Kidney (tissue), 13 donors: ENCODE measurements at regions not wholly inside any gene's neighbourhood (a gene's known extent, or its start where the extent isn't known, plus 50 kb on each side); places are given as distances from the start of the nearest gene placed in this dataset.

Source experiments
- DNase-seq, 5 donors: peaks; one replicate each; pipeline ENCODE4 v3.0.0-alpha.2; 2013 to 2020
- FAIRE-seq: peaks from 2 replicates; lab custom pipeline; 2012; peaks lifted over from hg19 to GRCh38; lab: Jason Lieb, UNC
- H3K27ac ChIP-seq, 2 donors: one replicate each; pipeline ENCODE4 v1.7.0; 2013; ENCODE audit warnings: low read depth in 2 of 2, low read length in 2 of 2, inconsistent platforms in 1 of 2
- H3K27me3 ChIP-seq: one replicate; pipeline ENCODE4 v1.7.1; 2013; ENCODE audit warnings: low read length, inconsistent platforms; ENCODE audit not compliant: control insufficient read depth, insufficient read depth
- H3K36me3 ChIP-seq, 3 donors: one replicate each; pipeline versions ENCODE4 v1.7.0 to v1.7.1; 2013; ENCODE audit warnings: low read length in 3 of 3, control low read depth in 1 of 3, inconsistent platforms in 1 of 3; ENCODE audit not compliant: insufficient read depth in 3 of 3, control insufficient read depth in 2 of 3
- H3K4me1 ChIP-seq, 3 donors: one replicate each; pipeline versions ENCODE4 v1.7.0 to v1.7.1; 2013; ENCODE audit warnings: low read length in 3 of 3, inconsistent platforms in 1 of 3, low read depth in 1 of 3; ENCODE audit not compliant: control insufficient read depth in 2 of 3, insufficient read depth in 2 of 3
- H3K4me3 ChIP-seq, 3 donors: one replicate each; pipeline versions ENCODE4 v1.7.0 to v1.8.1; 2013; ENCODE audit warnings: low read length in 3 of 3, control low read depth in 1 of 3, inconsistent platforms in 1 of 3
- H3K9ac ChIP-seq, 3 donors: one replicate each; pipeline versions ENCODE4 v1.7.0 to v1.7.1; 2013; ENCODE audit warnings: low read length in 3 of 3, control low read depth in 1 of 3, inconsistent platforms in 1 of 3
- H3K9me3 ChIP-seq, 3 donors: one replicate each; pipeline versions ENCODE4 v1.7.0 to v1.7.1; 2013; ENCODE audit warnings: low read length in 3 of 3, control low read depth in 1 of 3, inconsistent platforms in 1 of 3; ENCODE audit not compliant: control insufficient read depth in 2 of 3, insufficient read depth in 1 of 3
- CTCF ChIP-seq: IDR thresholded peaks from 3 replicates; pipeline ENCODE4 v1.5.1; 2012; ENCODE audit warnings: mild to moderate bottlenecking, moderate library complexity, borderline replicate concordance; ENCODE audit not compliant: insufficient read depth; ENCODE audit errors: extremely low read depth
- intact Hi-C: fragments of 100-400 bp; cut with DNase I; formaldehyde crosslinking; loops from one replicate; pipeline ENCODE4 v1.11.1; 2022
- donor health status: control.
- donor health status: control.
- donor health status: control.
- donor health status: control.
- donor health status: control.
- donor health status: DM: yes; HTN: yes; CAD: no.
- donor health status: Normal renal cell carcinoma (clear cell type).

GRCh38 chr13:73879346-73880015 lies 254.7 kb downstream of the KLF12 start:
- no peaks in the 10 kb centered on the region for H3K36me3 ChIP-seq
- intact Hi-C loops, result no loop called here
- FAIRE-seq (no peak), DNase-seq (peak in 1 of 5 donors; percentile 22)
- peaks cover 0 to 3% (median 0%) of the 10 kb centered on the region in 3 donors for H3K4me1 ChIP-seq
- peaks cover 0 to 3% (median 0%) of the 10 kb centered on the region in 3 donors for H3K9me3 ChIP-seq
- H3K27ac ChIP-seq, result no peak overlapping the region
- no peak for TF ChIP-seq CTCF
- no peaks in the 10 kb centered on the region for H3K27me3 ChIP-seq
- no peak overlapping the region for H3K9ac ChIP-seq
- no peak overlapping the region for H3K4me3 ChIP-seq

- FAIRE-seq (no peak), DNase-seq (no peak)
- intact Hi-C loops, result no loop called here
- H3K4me3 ChIP-seq, result no peak overlapping the region
- no peak overlapping the region for H3K27ac ChIP-seq
- H3K9ac ChIP-seq, result no peak overlapping the region
- no peaks in the 10 kb centered on the region for H3K27me3 ChIP-seq
- no peak for TF ChIP-seq CTCF
- peaks cover 0 to 3% (median 0%) of the 10 kb centered on the region in 3 donors for H3K9me3 ChIP-seq
- H3K4me1 ChIP-seq, result peaks cover 0 to 3% (median 0%) of the 10 kb centered on the region in 3 donors
- no peaks in the 10 kb centered on the region for H3K36me3 ChIP-seq
These were observed 256.8 kb downstream of the KLF12 start for GRCh38 chr13:73877399-73877798.

- H3K27me3 ChIP-seq, result no peaks in the 10 kb centered on the region
- no peaks in the 10 kb centered on the region for H3K36me3 ChIP-seq
- no peak overlapping the region for H3K4me3 ChIP-seq
- FAIRE-seq (no peak), DNase-seq (no peak)
- H3K9me3 ChIP-seq, result peaks cover 0 to 3% (median 0%) of the 10 kb centered on the region in 3 donors
- H3K27ac ChIP-seq, result no peak overlapping the region
- TF ChIP-seq CTCF, result no peak
- intact Hi-C loops, result no loop called here
- peaks cover 0 to 3% (median 0%) of the 10 kb centered on the region in 3 donors for H3K4me1 ChIP-seq
- no peak overlapping the region for H3K9ac ChIP-seq
These were observed 257.9 kb downstream of the KLF12 start for GRCh38 chr13:73876323-73876722.
